Activated naive CD4-positive, alpha-beta T cell treated with anti-CD3 and anti-CD28 coated beads, Interleukin-2, amount 50 U/mL, for 24 hours (primary cell): ENCODE measurements at regions not wholly inside any gene's neighbourhood (a gene's known extent, or its start where the extent isn't known, plus 50 kb on each side); places are given as distances from the start of the nearest gene placed in this dataset.

Source experiments
- H3K27ac Mint-ChIP-seq: one replicate; pipeline ENCODE4 v1.8.0; 2021; ENCODE audit warnings: mild to moderate bottlenecking, mixed read lengths
- H3K27me3 Mint-ChIP-seq: one replicate; pipeline ENCODE4 v1.8.0; 2021; ENCODE audit warnings: mixed read lengths
- H3K36me3 Mint-ChIP-seq: one replicate; pipeline ENCODE4 v1.8.0; 2021; ENCODE audit warnings: mixed read lengths
- H3K4me1 Mint-ChIP-seq: one replicate; pipeline ENCODE4 v1.8.0; 2021; ENCODE audit warnings: mixed read lengths
- H3K4me3 Mint-ChIP-seq: one replicate; pipeline ENCODE4 v1.8.0; 2021; ENCODE audit warnings: mild to moderate bottlenecking, mixed read lengths
- H3K9me3 Mint-ChIP-seq: one replicate; pipeline ENCODE4 v1.8.0; 2021; ENCODE audit warnings: mixed read lengths

- Mint-ChIP-seq H3K36me3 (no peaks in the 10 kb centered on the region), H3K27me3 (no peaks in the 10 kb centered on the region), H3K4me1 (peaks cover 16% of the 10 kb centered on the region), H3K9me3 (no peaks in the 10 kb centered on the region), H3K4me3 (no peak overlapping the region), H3K27ac (no peak overlapping the region)
These were observed 96.8 kb upstream of the LPP start for GRCh38 chr3:188057124-188057523.

DNA sequence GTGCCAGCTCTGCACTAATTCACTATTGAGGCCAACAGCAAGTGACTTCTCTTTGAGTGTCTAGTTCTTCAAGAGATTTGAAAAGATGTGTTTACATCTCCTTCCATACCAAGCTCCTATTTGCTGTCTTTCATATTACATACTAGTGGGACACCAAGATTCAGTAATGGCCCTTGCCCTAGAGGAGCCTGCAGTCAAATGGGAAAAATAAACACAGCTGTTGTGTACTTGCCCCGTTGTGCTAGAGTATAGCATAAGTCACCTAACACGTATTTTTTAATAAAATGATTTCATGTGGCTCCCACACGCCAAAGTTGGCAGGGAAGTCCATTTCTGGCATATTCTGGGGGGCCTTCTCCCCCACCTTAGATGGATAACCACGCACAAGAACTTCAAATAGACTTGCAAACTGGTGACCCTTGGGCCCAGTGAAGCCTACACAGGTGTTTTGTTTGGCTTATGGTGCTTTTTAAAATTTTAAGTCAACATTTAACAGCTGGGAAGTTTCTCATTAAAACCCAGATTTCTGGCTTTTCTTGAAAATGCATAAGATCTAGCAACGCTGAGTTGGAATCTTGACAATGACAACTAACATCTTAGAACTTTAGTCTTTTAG, 95.3 kb upstream of the LPP start:
- Mint-ChIP-seq H3K4me1 (peaks cover 22% of the 10 kb centered on the region), H3K27me3 (no peaks in the 10 kb centered on the region), H3K27ac (no peak overlapping the region), H3K9me3 (no peaks in the 10 kb centered on the region), H3K36me3 (no peaks in the 10 kb centered on the region), H3K4me3 (no peak overlapping the region)

DNA sequence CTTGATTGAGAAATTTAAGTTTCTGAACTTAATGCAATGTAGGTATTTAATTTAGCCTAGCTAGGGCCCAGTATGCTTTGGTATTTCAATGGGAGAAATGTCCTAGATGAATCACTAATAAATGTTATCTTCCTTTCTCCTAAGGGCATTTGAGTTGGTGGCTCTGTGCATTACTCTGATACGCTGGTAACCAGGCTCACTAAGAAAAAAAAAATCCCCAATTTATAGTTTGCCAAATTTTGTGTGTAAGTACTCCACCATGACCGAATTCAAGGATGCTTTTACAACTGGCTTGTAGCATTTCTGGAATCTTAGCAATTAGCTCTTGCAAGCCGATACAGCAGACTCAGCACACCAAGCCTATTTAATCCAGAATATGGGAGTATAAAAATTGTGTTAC, 94.6 kb upstream of the LPP start:
- Mint-ChIP-seq H3K4me1 (peaks cover 22% of the 10 kb centered on the region), H3K9me3 (no peaks in the 10 kb centered on the region), H3K27me3 (no peaks in the 10 kb centered on the region), H3K27ac (no peak overlapping the region), H3K4me3 (no peak overlapping the region), H3K36me3 (no peaks in the 10 kb centered on the region)

DNA sequence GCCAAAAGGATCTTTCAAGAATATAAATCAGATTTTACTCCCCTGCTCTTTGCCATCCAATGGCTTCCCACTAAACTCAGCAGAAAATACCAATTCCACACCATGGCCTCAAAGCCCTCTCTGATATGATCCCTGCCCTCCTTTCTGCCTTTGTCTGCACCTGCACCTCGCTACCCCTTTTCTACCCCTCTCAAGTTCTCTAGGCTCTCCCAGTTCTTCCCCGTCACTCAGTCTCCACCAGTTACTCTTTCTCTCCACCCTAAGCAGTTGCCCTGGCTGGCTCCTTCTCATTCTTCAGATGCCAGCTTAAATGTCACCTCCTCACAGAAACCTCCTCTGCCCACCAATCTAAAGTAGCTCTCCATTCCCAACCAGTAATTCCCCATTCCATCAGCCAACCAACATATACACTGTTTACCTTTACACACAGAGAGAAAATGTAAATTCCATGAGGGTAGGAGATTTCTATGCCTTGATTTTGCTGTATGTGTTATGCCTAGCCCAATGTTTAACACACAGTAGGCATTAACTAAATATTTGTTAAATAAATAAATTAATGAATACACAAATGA, 93.6 kb upstream of the LPP start:
- Mint-ChIP-seq H3K4me3 (no peak overlapping the region), H3K27me3 (no peaks in the 10 kb centered on the region), H3K9me3 (no peaks in the 10 kb centered on the region), H3K27ac (peak overlapping the region; percentile 9), H3K4me1 (peaks cover 27% of the 10 kb centered on the region), H3K36me3 (no peaks in the 10 kb centered on the region)

GRCh38 chr3:188060840-188061544, 93.0 kb upstream of the LPP start:
- Mint-ChIP-seq H3K27me3 (no peaks in the 10 kb centered on the region), H3K9me3 (no peaks in the 10 kb centered on the region), H3K4me1 (peaks cover 27% of the 10 kb centered on the region), H3K4me3 (peak overlapping the region; percentile 61), H3K27ac (peak overlapping the region; percentile 92), H3K36me3 (no peaks in the 10 kb centered on the region)

DNA sequence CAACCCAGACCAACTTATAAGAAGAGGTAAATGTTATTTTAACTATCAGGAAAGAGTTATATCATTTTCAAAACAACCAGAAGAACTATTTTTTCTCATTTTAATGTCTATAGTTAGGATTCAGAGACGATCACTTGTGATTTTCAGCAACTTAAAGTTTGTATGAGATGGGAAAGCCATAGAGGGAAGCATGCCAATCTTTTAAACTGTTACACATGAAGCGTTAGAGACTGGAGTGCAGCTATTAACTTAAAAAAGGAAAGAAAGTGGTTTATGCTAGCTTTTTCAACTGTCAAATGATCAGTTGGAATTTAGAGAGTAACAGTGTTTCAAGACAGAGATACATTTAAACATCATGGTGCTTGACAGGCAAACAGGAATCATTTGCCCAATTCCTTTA, 91.7 kb upstream of the LPP start:
- H3K4me1 Mint-ChIP-seq: peaks cover 27% of the 10 kb centered on the region
- no peaks in the 10 kb centered on the region for H3K27me3 Mint-ChIP-seq
- no peak overlapping the region for H3K27ac Mint-ChIP-seq
- no peaks in the 10 kb centered on the region for H3K9me3 Mint-ChIP-seq
- H3K36me3 Mint-ChIP-seq: no peaks in the 10 kb centered on the region
- no peak overlapping the region for H3K4me3 Mint-ChIP-seq

DNA sequence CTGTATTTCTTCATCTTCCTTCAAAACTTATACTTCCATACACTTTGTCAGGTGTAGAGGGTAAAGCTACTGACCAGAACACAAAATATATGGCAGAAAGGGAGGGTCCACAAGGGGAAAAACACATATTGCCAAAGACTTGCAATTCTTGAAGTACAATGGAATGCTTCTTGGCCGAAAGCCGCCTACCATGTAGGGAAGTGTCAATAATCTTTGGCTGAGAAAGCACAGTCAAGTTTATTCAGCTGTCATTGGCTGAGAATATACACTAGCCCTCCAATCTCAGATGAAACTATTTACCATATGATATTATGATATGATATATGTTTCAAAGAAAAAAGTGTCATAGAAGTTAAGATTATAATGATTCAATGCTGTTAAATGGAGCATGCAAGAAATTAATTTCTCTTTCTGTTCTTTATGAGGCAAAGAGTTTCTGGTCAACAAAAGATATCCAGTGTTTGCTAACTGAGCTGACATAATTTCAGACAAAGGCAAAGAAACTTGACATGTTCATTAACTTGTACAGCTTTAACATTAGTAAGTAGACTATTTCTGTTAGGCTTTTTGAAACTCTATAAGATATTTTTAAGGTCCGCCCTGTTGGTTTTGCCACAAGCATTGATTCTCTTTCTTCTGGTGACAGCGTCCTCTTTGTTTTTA, 89.0 kb upstream of the LPP start:
- Mint-ChIP-seq H3K4me3 (no peak overlapping the region), H3K27ac (no peak overlapping the region), H3K36me3 (no peaks in the 10 kb centered on the region), H3K27me3 (no peaks in the 10 kb centered on the region), H3K9me3 (no peaks in the 10 kb centered on the region), H3K4me1 (peaks cover 27% of the 10 kb centered on the region)

DNA sequence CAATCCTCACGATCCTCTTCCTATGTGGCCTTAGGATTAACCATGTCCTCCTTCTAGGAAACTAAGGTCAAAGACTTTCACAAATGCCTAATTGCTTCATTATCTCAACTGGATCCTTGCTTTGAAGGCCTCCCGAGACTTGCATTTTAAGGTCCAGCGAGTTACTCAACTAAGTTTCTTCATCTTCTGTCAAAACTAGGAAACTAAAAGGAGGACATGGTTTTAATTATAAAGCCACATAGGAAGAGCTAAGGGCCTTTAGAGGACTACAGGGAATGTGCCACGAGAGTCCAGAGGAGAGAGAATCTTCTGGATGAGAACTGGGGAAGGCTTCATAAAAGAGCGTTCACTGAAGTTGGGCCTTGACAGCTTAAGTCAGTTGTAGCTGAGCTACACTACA, 87.8 kb upstream of the LPP start:
- no peaks in the 10 kb centered on the region for H3K9me3 Mint-ChIP-seq
- no peaks in the 10 kb centered on the region for H3K36me3 Mint-ChIP-seq
- no peak overlapping the region for H3K27ac Mint-ChIP-seq
- H3K4me1 Mint-ChIP-seq: peaks cover 18% of the 10 kb centered on the region
- H3K27me3 Mint-ChIP-seq: no peaks in the 10 kb centered on the region
- H3K4me3 Mint-ChIP-seq: no peak overlapping the region

- H3K4me3 Mint-ChIP-seq: no peak overlapping the region
- H3K4me1 Mint-ChIP-seq: peaks cover 5% of the 10 kb centered on the region
- H3K27ac Mint-ChIP-seq: no peak overlapping the region
- H3K36me3 Mint-ChIP-seq: no peaks in the 10 kb centered on the region
- no peaks in the 10 kb centered on the region for H3K27me3 Mint-ChIP-seq
- H3K9me3 Mint-ChIP-seq: no peaks in the 10 kb centered on the region
These were observed 86.0 kb upstream of the LPP start for GRCh38 chr3:188067932-188068331.

DNA sequence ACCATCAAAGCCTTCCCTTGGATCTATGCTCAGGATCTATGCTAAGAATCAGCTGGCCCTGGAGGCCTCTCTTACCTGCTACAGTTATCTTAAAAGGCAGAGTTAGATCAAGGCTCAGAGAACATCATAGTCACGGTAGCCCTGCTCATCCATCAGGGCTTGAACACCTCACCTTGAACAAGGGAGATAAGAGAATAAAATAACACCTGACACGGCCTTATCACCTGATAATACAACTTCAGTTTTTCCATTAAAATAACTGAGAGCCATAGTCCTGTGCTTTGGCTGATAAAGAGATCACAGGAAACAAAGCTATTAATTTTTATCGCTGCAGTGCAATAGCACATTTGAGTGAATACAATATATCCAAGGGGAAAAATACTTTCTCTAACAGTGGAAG, 85.6 kb upstream of the LPP start:
- Mint-ChIP-seq H3K9me3 (no peaks in the 10 kb centered on the region), H3K4me3 (no peak overlapping the region), H3K36me3 (no peaks in the 10 kb centered on the region)

GRCh38 chr3:188071636-188072035, 82.3 kb upstream of the LPP start:
- no peaks in the 10 kb centered on the region for H3K4me1 Mint-ChIP-seq
- no peaks in the 10 kb centered on the region for H3K9me3 Mint-ChIP-seq
- H3K27me3 Mint-ChIP-seq: no peaks in the 10 kb centered on the region
- H3K4me3 Mint-ChIP-seq: no peak overlapping the region
- H3K36me3 Mint-ChIP-seq: no peaks in the 10 kb centered on the region
- H3K27ac Mint-ChIP-seq: no peak overlapping the region

More for the DNA sequence above, 85.6 kb upstream of the LPP start:
- no peaks in the 10 kb centered on the region for H3K27me3 Mint-ChIP-seq
- H3K4me1 Mint-ChIP-seq: peaks cover 5% of the 10 kb centered on the region
- no peak overlapping the region for H3K27ac Mint-ChIP-seq

DNA sequence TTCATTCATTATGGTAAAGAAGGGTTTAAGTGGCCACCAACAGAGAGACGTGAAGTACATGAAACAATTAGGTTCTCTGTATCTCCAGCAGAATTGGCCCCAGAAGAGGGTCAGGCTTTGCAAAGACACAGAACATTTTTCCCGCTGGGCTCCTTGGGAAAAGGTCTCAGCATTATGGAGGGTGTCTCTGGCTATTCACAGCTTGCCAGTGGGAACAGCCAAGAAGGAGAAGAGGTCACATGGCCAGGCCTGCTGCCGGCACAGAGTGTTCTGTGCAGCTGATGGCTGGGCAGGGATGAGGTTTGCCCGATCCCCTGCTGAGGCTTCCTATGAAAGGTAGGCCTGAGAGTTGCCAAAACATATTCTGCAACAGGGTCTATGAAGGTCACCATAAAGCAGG, 77.8 kb upstream of the LPP start:
- H3K27me3 Mint-ChIP-seq: no peaks in the 10 kb centered on the region
- no peak overlapping the region for H3K4me3 Mint-ChIP-seq
- H3K9me3 Mint-ChIP-seq: peaks cover 10% of the 10 kb centered on the region
- H3K27ac Mint-ChIP-seq: no peak overlapping the region
- H3K36me3 Mint-ChIP-seq: no peaks in the 10 kb centered on the region
- H3K4me1 Mint-ChIP-seq: no peaks in the 10 kb centered on the region

DNA sequence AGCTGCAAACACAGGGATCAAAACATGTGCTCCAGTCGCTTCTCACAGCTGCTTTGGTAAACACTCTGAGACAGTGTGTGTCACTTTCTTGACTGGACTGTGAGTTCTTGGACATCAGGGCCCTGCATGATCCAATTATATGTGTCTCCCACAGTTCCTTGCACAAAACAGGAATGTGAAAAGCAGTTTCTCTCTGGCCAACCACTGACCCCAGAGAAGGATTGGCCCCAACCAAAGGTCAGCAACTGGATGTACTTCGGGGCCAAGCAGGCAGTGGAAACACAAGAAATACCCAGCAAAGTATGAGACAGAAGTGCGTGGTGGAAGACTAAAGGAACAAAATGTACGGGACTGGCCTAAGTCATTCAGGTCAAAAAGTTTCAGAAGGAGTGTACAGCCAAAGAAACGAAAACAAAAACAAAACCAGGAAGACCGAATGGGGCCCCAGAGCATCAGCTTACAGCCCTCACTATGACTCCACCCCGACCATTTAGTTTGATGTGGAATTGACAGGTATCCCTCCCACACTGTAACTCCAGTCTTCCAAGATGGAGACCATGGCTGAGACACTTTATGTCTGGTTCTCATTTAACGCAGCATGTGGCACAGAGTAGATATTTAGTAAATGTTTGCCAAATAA, 76.7 kb upstream of the LPP start:
- peaks cover 10% of the 10 kb centered on the region for H3K9me3 Mint-ChIP-seq
- no peak overlapping the region for H3K4me3 Mint-ChIP-seq
- no peaks in the 10 kb centered on the region for H3K4me1 Mint-ChIP-seq
- no peaks in the 10 kb centered on the region for H3K36me3 Mint-ChIP-seq
- H3K27me3 Mint-ChIP-seq: no peaks in the 10 kb centered on the region
- H3K27ac Mint-ChIP-seq: no peak overlapping the region

DNA sequence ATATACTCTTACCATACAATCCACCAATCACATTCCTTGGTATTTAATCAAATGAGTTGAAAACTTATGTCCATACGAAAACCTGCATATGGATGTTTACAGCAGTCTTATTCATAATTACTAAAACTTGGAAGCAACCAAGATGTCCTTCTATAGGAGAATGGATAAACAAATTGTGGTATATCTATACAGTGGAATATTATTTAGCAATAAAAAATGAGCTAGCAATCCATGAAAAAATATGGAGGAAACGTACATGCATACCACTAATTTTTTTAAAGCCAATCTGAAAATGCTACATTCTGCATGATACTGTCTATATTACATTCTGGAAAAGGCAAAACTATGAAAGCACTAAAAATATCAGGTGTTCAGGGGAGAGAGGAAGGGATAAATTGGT, 73.9 kb upstream of the LPP start:
- Mint-ChIP-seq H3K27me3 (no peaks in the 10 kb centered on the region), H3K4me1 (no peaks in the 10 kb centered on the region), H3K27ac (no peak overlapping the region), H3K9me3 (peaks cover 10% of the 10 kb centered on the region), H3K36me3 (no peaks in the 10 kb centered on the region), H3K4me3 (no peak overlapping the region)

DNA sequence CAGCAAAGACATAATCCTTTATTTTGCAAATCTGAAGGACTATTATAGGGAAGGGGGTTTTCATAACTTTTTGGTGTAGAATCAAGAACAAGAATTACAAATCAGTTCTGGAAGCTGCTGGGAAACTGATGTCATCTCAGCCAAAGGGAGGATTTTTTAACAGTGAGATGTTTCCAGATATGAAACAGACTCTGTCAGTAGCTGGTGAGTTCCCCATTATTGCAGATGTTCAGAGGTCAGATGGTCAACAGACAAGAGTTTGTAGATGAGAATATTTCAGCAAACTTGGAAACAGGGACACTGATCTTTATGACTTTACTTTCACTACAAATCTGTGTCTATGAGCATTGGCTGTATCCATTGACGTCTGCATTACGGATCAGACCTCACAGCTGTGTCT, 71.9 kb upstream of the LPP start:
- Mint-ChIP-seq H3K27me3 (no peaks in the 10 kb centered on the region), H3K4me3 (no peak overlapping the region), H3K4me1 (no peaks in the 10 kb centered on the region), H3K9me3 (peaks cover 10% of the 10 kb centered on the region), H3K36me3 (no peaks in the 10 kb centered on the region), H3K27ac (no peak overlapping the region)

GRCh38 chr3:188082450-188082849, 71.5 kb upstream of the LPP start:
- H3K27ac Mint-ChIP-seq: no peak overlapping the region
- H3K36me3 Mint-ChIP-seq: no peaks in the 10 kb centered on the region
- H3K9me3 Mint-ChIP-seq: peaks cover 10% of the 10 kb centered on the region
- H3K4me1 Mint-ChIP-seq: no peaks in the 10 kb centered on the region
- H3K4me3 Mint-ChIP-seq: no peak overlapping the region
- no peaks in the 10 kb centered on the region for H3K27me3 Mint-ChIP-seq
